Right atrium auricular region (tissue), 2 donors: ENCODE measurements at regions not wholly inside any gene's neighbourhood (a gene's known extent, or its start where the extent isn't known, plus 50 kb on each side); places are given as distances from the start of the nearest gene placed in this dataset.

Experiments used
- DNase-seq: peaks from one replicate; pipeline ENCODE4 v3.0.0-alpha.2; 2019; ENCODE audit warnings: low spot score
- H3K27ac ChIP-seq, 2 donors: fragments of 200-600 bp; sonication (generic); 1 replicate in 1 of 2; 2 replicates in 1 of 2; pipeline ENCODE4 v1.5.1; 2016 to 2019
- H3K27me3 ChIP-seq, 2 donors: fragments of 200-600 bp; sonication (generic); one replicate each; pipeline versions ENCODE4 v1.5.1 to v1.6.0; 2017 to 2019
- H3K36me3 ChIP-seq: fragments of 200-600 bp; sonication (generic); one replicate; pipeline ENCODE4 v1.5.1; 2016
- H3K4me1 ChIP-seq, 2 donors: fragments of 200-600 bp; sonication (generic); one replicate each; pipeline versions ENCODE4 v1.5.1 to v1.6.0; 2017 to 2019
- H3K4me3 ChIP-seq, 2 donors: fragments of 200-600 bp; sonication (generic); 1 replicate in 1 of 2; 2 replicates in 1 of 2; pipeline ENCODE4 v1.5.1; 2017 to 2019; ENCODE audit warnings: mild to moderate bottlenecking in 1 of 2, moderate library complexity in 1 of 2
- H3K9me3 ChIP-seq, 2 donors: fragments of 200-600 bp; sonication (generic); one replicate each; pipeline ENCODE4 v1.5.1; 2019
- CTCF ChIP-seq, 2 donors: fragments of 200-600 bp; sonication (generic); IDR thresholded peaks; one replicate each; pipeline ENCODE4 v1.5.1; 2019; ENCODE audit warnings: antibody characterized with exemption in 2 of 2

DNA sequence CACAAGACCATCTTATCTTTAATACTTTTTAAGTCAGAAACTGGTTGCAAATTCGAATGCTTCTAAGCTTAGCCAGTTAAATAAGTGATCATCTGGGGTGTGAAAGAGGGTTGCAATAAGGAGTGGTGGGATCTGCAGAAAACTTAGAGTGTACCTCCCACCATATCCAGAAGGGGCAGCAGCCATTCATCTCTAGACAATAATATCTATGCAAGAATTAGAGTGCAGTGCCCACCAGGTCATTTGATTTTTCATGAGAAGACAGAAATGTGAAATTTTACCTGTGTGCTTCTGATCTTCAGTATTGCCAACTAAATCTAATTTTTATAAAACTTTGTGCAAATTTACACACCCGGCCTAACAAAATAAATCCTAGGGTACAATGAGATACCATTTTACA, 127.2 kb upstream of the SP4 start:
- no peaks in the 10 kb centered on the region for H3K9me3 ChIP-seq
- H3K27me3 ChIP-seq = no peaks in the 10 kb centered on the region
- TF ChIP-seq CTCF (IDR thresholded peaks at IDR 0.05) = no peak
- H3K36me3 ChIP-seq = no peaks in the 10 kb centered on the region
- no peak overlapping the region for H3K27ac ChIP-seq
- H3K4me3 ChIP-seq = no peak overlapping the region
- DNase-seq = no peak
- H3K4me1 ChIP-seq = no peaks in the 10 kb centered on the region

DNA sequence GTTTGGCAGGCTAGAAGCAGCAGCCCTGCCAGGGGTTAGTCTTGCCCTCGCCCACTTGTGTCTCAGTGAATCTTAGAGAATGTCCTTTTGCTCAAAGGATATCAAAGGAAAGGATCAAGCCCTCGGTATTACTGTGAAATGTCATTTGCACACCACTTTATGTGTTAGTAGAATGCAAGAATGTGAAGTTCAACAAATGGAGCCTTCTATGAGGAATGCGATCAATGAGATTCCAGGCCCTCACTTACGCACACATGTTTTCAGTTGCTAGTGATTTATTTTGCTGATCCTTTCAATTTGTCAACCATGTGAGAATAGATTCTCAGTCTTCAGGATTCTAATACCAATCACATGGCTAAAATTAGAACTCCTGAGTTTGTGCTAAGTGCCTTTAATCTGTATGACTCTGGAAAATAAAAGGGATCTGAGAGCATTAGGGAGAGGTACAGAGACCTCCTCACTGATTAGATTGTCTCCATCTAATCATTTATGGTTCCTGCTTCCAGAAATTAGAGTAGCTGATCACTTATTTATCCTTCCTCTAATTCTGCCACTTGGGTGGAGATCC, 123.0 kb upstream of the SP4 start:
- no peaks in the 10 kb centered on the region for H3K4me1 ChIP-seq
- no peaks in the 10 kb centered on the region for H3K9me3 ChIP-seq
- H3K4me3 ChIP-seq = no peak overlapping the region
- H3K27ac ChIP-seq = no peak overlapping the region
- no peak for DNase-seq
- no peaks in the 10 kb centered on the region for H3K36me3 ChIP-seq
- TF ChIP-seq CTCF (IDR thresholded peaks at IDR 0.05) = no peak
- no peaks in the 10 kb centered on the region for H3K27me3 ChIP-seq

- H3K36me3 ChIP-seq = no peaks in the 10 kb centered on the region
- no peaks in the 10 kb centered on the region for H3K9me3 ChIP-seq
- H3K4me1 ChIP-seq = no peaks in the 10 kb centered on the region
- no peak overlapping the region for H3K27ac ChIP-seq
- TF ChIP-seq CTCF (IDR thresholded peaks at IDR 0.05) = no peak
- no peaks in the 10 kb centered on the region for H3K27me3 ChIP-seq
- H3K4me3 ChIP-seq = no peak overlapping the region
- no peak for DNase-seq
Observed at GRCh38 chr7:21305455-21306235, 122.2 kb upstream of the SP4 start.

DNA sequence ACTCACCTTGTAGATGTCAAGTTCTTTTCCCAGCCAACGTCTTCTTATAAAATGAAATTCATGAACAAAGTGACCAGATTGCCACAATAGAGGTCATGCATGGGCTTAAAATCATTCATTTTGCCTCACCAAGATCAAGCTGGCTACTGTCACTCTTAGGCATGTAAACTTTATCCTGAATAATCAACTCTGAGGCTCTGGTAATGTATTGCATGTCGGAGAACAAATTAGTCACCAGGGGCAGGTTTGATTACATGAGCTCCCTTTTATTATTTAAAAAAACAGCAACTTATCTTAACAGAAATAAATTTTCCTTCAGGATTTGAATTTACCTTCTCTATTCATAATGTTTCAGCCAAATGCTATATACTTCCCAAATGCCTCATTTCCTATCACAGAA, 112.9 kb upstream of the SP4 start:
- no peaks in the 10 kb centered on the region for H3K4me1 ChIP-seq
- no peak for TF ChIP-seq CTCF (IDR thresholded peaks at IDR 0.05)
- no peaks in the 10 kb centered on the region for H3K36me3 ChIP-seq
- no peak overlapping the region for H3K27ac ChIP-seq
- no peak overlapping the region for H3K4me3 ChIP-seq
- H3K27me3 ChIP-seq = no peaks in the 10 kb centered on the region
- DNase-seq = no peak
- peaks cover 0 to 17% of the 10 kb centered on the region in 2 donors for H3K9me3 ChIP-seq

GRCh38 chr7:21317966-21318915, 109.6 kb upstream of the SP4 start:
- no peak for DNase-seq
- H3K4me1 ChIP-seq = no peaks in the 10 kb centered on the region

More at GRCh38 chr7:21317966-21318915, 109.6 kb upstream of the SP4 start:
- H3K27ac ChIP-seq = no peak overlapping the region
- TF ChIP-seq CTCF (IDR thresholded peaks at IDR 0.05) = no peak
- no peaks in the 10 kb centered on the region for H3K27me3 ChIP-seq
- H3K36me3 ChIP-seq = no peaks in the 10 kb centered on the region
- no peak overlapping the region for H3K4me3 ChIP-seq
- peaks cover 0 to 3% of the 10 kb centered on the region in 2 donors for H3K9me3 ChIP-seq
